ENCODE measurements at regions not wholly inside any gene's neighbourhood (a gene's known extent, or its start where the extent isn't known, plus 50 kb on each side); places are given as distances from the start of the nearest gene placed in this dataset.

GRCh38 chr4:83979773-83980172 lies 443.9 kb downstream of the GPAT3 start:
- no peak overlapping the region for H3K27ac ChIP-seq
- H3K36me3 ChIP-seq = no peaks in the 10 kb centered on the region
- intact Hi-C loops (cut with DNase I) = no loop called here
- no peak for DNase-seq
- H3K27me3 ChIP-seq = no peaks in the 10 kb centered on the region
- no peak overlapping the region for H3K4me3 ChIP-seq
- no peaks in the 10 kb centered on the region for H3K9me3 ChIP-seq
- H3K4me1 ChIP-seq (ENCODE audit: insufficient read depth) = no peaks in the 10 kb centered on the region
- WGBS, 3 donors = 85 to 87% (median 86%) methylated on average over 3 of the region's 3 CpGs
- no peak for TF ChIP-seq EP300 (IDR thresholded peaks at IDR 0.05)
- no peak for TF ChIP-seq POLR2A (IDR thresholded peaks at IDR 0.05)
- no peak for TF ChIP-seq CTCF (IDR thresholded peaks at IDR 0.05)

GRCh38 chr4:83974111-83974780 lies 438.3 kb downstream of the GPAT3 start:
- intact Hi-C loops (cut with DNase I) = no loop called here
- no peaks in the 10 kb centered on the region for H3K9me3 ChIP-seq
- no peak overlapping the region for H3K4me3 ChIP-seq
- H3K27me3 ChIP-seq = no peaks in the 10 kb centered on the region
- H3K4me1 ChIP-seq (ENCODE audit: insufficient read depth) = no peaks in the 10 kb centered on the region
- no peak for DNase-seq
- TF ChIP-seq CTCF (IDR thresholded peaks at IDR 0.05) (no peak), EP300 (IDR thresholded peaks at IDR 0.05) (no peak), POLR2A (IDR thresholded peaks at IDR 0.05) (no peak)
- no peak overlapping the region for H3K27ac ChIP-seq
- 72 to 80% (median 75%) methylated on average over 1 of the region's 1 CpG for WGBS, 3 donors
- no peaks in the 10 kb centered on the region for H3K36me3 ChIP-seq

- H3K4me3 ChIP-seq = no peak overlapping the region
- no peak overlapping the region for H3K27ac ChIP-seq
- intact Hi-C loops (cut with DNase I) = no loop called here
- 85 to 94% (median 85%) methylated on average over 3 of the region's 3 CpGs for WGBS, 3 donors
- H3K27me3 ChIP-seq = no peaks in the 10 kb centered on the region
- no peaks in the 10 kb centered on the region for H3K9me3 ChIP-seq
- no peak for DNase-seq
- no peaks in the 10 kb centered on the region for H3K36me3 ChIP-seq
- H3K4me1 ChIP-seq (ENCODE audit: insufficient read depth) = no peaks in the 10 kb centered on the region
- no peak for TF ChIP-seq CTCF (IDR thresholded peaks at IDR 0.05)
- no peak for TF ChIP-seq EP300 (IDR thresholded peaks at IDR 0.05)
- no peak for TF ChIP-seq POLR2A (IDR thresholded peaks at IDR 0.05)
Measured at GRCh38 chr4:83964996-83965541, 429.2 kb downstream of the GPAT3 start.

GRCh38 chr4:83962492-83962891 lies 426.6 kb downstream of the GPAT3 start:
- H3K27me3 ChIP-seq = no peaks in the 10 kb centered on the region
- no peaks in the 10 kb centered on the region for H3K9me3 ChIP-seq
- no peaks in the 10 kb centered on the region for H3K4me1 ChIP-seq (ENCODE audit: insufficient read depth)
- H3K27ac ChIP-seq = no peak overlapping the region
- no peak for DNase-seq
- 81 to 86% (median 83%) methylated on average over 4 of the region's 4 CpGs for WGBS, 3 donors
- TF ChIP-seq POLR2A (IDR thresholded peaks at IDR 0.05) (no peak), CTCF (IDR thresholded peaks at IDR 0.05) (no peak), EP300 (IDR thresholded peaks at IDR 0.05) (no peak)
- H3K4me3 ChIP-seq = no peak overlapping the region
- H3K36me3 ChIP-seq = no peaks in the 10 kb centered on the region
- intact Hi-C loops (cut with DNase I) = no loop called here
